PFSK-1 (cell line): ENCODE measurements at regions not wholly inside any gene's neighbourhood (a gene's known extent, or its start where the extent isn't known, plus 50 kb on each side); places are given as distances from the start of the nearest gene placed in this dataset.

Experiments used
- FOXP2 ChIP-seq: optimal IDR thresholded peaks from 2 replicates; pipeline ENCODE3; 2011; ENCODE audit warnings: borderline replicate concordance, control low read depth, inconsistent platforms; ENCODE audit not compliant: insufficient read depth; ENCODE audit errors: extremely low read length, extremely low read depth
- POLR2AphosphoS5 ChIP-seq: IDR thresholded peaks from 2 replicates; pipeline ENCODE4 v1.6.1; 2012; ENCODE audit warnings: low read depth, mild to moderate bottlenecking, control low read depth, low read length, moderate library complexity
- SIN3A ChIP-seq: IDR thresholded peaks from 2 replicates; pipeline ENCODE4 v1.6.1; 2012; ENCODE audit warnings: mild to moderate bottlenecking, low read length, moderate library complexity, borderline replicate concordance; ENCODE audit not compliant: insufficient read depth
- TAF1 ChIP-seq: IDR thresholded peaks from 2 replicates; pipeline ENCODE4 v1.6.1; 2012; ENCODE audit warnings: low read length, control low read depth, borderline replicate concordance; ENCODE audit not compliant: insufficient read depth

- no peak for TF ChIP-seq TAF1
- no peak for TF ChIP-seq FOXP2
- no peak for TF ChIP-seq POLR2AphosphoS5
- TF ChIP-seq SIN3A, result no peak
Observed at GRCh38 chr4:127240764-127241105, 392.0 kb upstream of the INTU start.
